SK-N-SH (cell line): ENCODE measurements at regions not wholly inside any gene's neighbourhood (a gene's known extent, or its start where the extent isn't known, plus 50 kb on each side); places are given as distances from the start of the nearest gene placed in this dataset.

Experiments used
- CTCF ChIA-PET: fragments of 300-600, 350-600 bp; formaldehyde crosslinking; extraction: SDS; loops from one replicate; lab custom pipeline; 2021; lab: Yijun Ruan, JAX
- POLR2A ChIA-PET: fragments of 350-600 bp; sonication (Branson Sonifier 250); formaldehyde crosslinking; extraction: SDS; loops from one replicate; lab custom pipeline; 2020; ENCODE audit warnings: antibody characterized with exemption, inconsistent platforms; lab: Yijun Ruan, JAX
- DNase-seq: peaks from one replicate; pipeline ENCODE4 v3.0.0; 2012
- H2AFZ ChIP-seq: fragments of 200-600 bp; sonication (generic); 2 replicates; pipeline ENCODE4 v1.8.1; 2016; ENCODE audit warnings: antibody characterized with exemption, mild to moderate bottlenecking, low read depth
- H3F3A ChIP-seq: fragments of 200-600 bp; sonication (generic); replicated peaks from 2 replicates; pipeline ENCODE3; 2016; ENCODE audit warnings: antibody characterized with exemption, mild to moderate bottlenecking; ENCODE audit not compliant: insufficient read depth
- H3K27ac ChIP-seq, 2 experiments: fragments of 200-500 bp in 1 of 2; fragments of 200-600 bp in 1 of 2; sonication (Bioruptor generic) in 1 of 2; sonication (generic), shearing (Covaris generic) in 1 of 2; 2 replicates each; pipeline versions ENCODE4 v1.5.1 to v1.6.1; 2014 to 2016; ENCODE audit warnings: low read depth in 2 of 2, inconsistent platforms in 1 of 2, low read length in 1 of 2, mild to moderate bottlenecking in 1 of 2, mixed read lengths in 1 of 2
- H3K27me3 ChIP-seq: fragments of 200-600 bp; sonication (generic), shearing (Covaris generic); 2 replicates; pipeline ENCODE4 v1.6.1; 2016; ENCODE audit warnings: mixed run types; ENCODE audit not compliant: insufficient read depth
- H3K36me3 ChIP-seq, 2 experiments: fragments of 200-500 bp in 1 of 2; fragments of 200-600 bp in 1 of 2; sonication (Bioruptor generic) in 1 of 2; sonication (generic) in 1 of 2; replicated peaks in 1 of 2; 2 replicates each; pipeline versions ENCODE3 to v1.5.1; 2014 to 2016; ENCODE audit warnings: low read length in 1 of 2, mild to moderate bottlenecking in 1 of 2; ENCODE audit not compliant: insufficient read depth in 2 of 2, control insufficient read depth in 1 of 2
- H3K4me1 ChIP-seq, 2 experiments: fragments of 200-500 bp in 1 of 2; fragments of 200-600 bp in 1 of 2; sonication (Bioruptor generic) in 1 of 2; sonication (generic), shearing (Covaris generic) in 1 of 2; 2 replicates each; pipeline versions ENCODE4 v1.5.1 to v1.6.1; 2014 to 2016; ENCODE audit warnings: low read depth in 1 of 2, low read length in 1 of 2, mixed run types in 1 of 2; ENCODE audit not compliant: insufficient read depth in 2 of 2, control insufficient read depth in 1 of 2
- H3K4me2 ChIP-seq: fragments of 200-600 bp; sonication (generic), shearing (Covaris generic); 2 replicates; pipeline ENCODE4 v1.6.1; 2017; ENCODE audit warnings: mixed run types
- H3K4me3 ChIP-seq, 2 experiments: fragments of 200-500 bp in 1 of 2; fragments of 200-600 bp in 1 of 2; sonication (Bioruptor generic) in 1 of 2; sonication (generic), shearing (Covaris generic) in 1 of 2; 2 replicates each; pipeline versions ENCODE4 v1.5.1 to v1.8.1; 2014 to 2016; ENCODE audit warnings: low read depth in 2 of 2, inconsistent platforms in 1 of 2, low read length in 1 of 2, mild to moderate bottlenecking in 1 of 2, mixed read lengths in 1 of 2, moderate library complexity in 1 of 2
- H3K79me2 ChIP-seq: fragments of 200-600 bp; sonication (generic); 2 replicates; pipeline ENCODE4 v1.8.1; 2017; ENCODE audit warnings: mild to moderate bottlenecking; ENCODE audit not compliant: insufficient read depth
- H3K9ac ChIP-seq: fragments of 200-600 bp; sonication (generic); 2 replicates; pipeline ENCODE4 v1.6.1; 2017; ENCODE audit warnings: mixed run types
- H3K9me2 ChIP-seq: fragments of 200-600 bp; sonication (generic); 2 replicates; pipeline ENCODE4 v1.6.1; 2017; ENCODE audit warnings: mixed run types
- H3K9me3 ChIP-seq: fragments of 200-600 bp; sonication (generic); 2 replicates; pipeline ENCODE4 v1.6.1; 2017; ENCODE audit warnings: mixed run types, mild to moderate bottlenecking, moderate library complexity
- H4K20me1 ChIP-seq: fragments of 200-600 bp; sonication (generic); 2 replicates; pipeline ENCODE4 v1.6.1; 2017; ENCODE audit warnings: mild to moderate bottlenecking, mixed run types; ENCODE audit not compliant: insufficient read depth
- ELF1 ChIP-seq: IDR thresholded peaks from 2 replicates; pipeline ENCODE4 v1.4.0; 2012
- EZH2phosphoT487 ChIP-seq: fragments of 200-600 bp; sonication (generic); IDR thresholded peaks from 2 replicates; pipeline ENCODE4 v1.6.1; 2017; ENCODE audit warnings: low read depth, mixed run types, mild to moderate bottlenecking, antibody characterized with exemption, moderate library complexity, borderline replicate concordance
- FOSL2 ChIP-seq: IDR thresholded peaks from 2 replicates; pipeline ENCODE4 v1.4.0; 2012; ENCODE audit warnings: low read depth, mild to moderate bottlenecking, moderate library complexity, borderline replicate concordance
- FOXJ3 ChIP-seq: sonication (generic); formaldehyde crosslinking; IDR thresholded peaks from 2 replicates; pipeline ENCODE4 v1.5.1; 2020; ENCODE audit warnings: mild to moderate bottlenecking, missing genetic modification reagents
- GABPA ChIP-seq: IDR thresholded peaks from 2 replicates; pipeline ENCODE4 v1.4.0; 2012; ENCODE audit warnings: low read depth, mild to moderate bottlenecking
- MAX ChIP-seq: IDR thresholded peaks from 2 replicates; pipeline ENCODE4 v1.4.0; 2012; ENCODE audit warnings: low read depth
- MXI1 ChIP-seq: IDR thresholded peaks from 2 replicates; pipeline ENCODE4 v1.6.1; 2012; ENCODE audit warnings: mild to moderate bottlenecking, low read depth, low read length, improper control_type of control experiment
- NFIC ChIP-seq: IDR thresholded peaks from 2 replicates; pipeline ENCODE4 v1.4.0; 2012; ENCODE audit warnings: borderline replicate concordance
- NRF1 ChIP-seq: IDR thresholded peaks from 2 replicates; pipeline ENCODE4 v1.6.1; 2012; ENCODE audit warnings: low read depth, mild to moderate bottlenecking, low read length
- PBX3 ChIP-seq: IDR thresholded peaks from 2 replicates; pipeline ENCODE4; 2012
- POLR2AphosphoS5 ChIP-seq: IDR thresholded peaks from 2 replicates; pipeline ENCODE4 v1.6.1; 2012; ENCODE audit warnings: low read depth, low read length
- REST ChIP-seq: IDR thresholded peaks from 2 replicates; pipeline ENCODE4 v1.6.1; 2012; ENCODE audit warnings: mild to moderate bottlenecking, low read depth, low read length, moderate library complexity
- SIN3A ChIP-seq: IDR thresholded peaks from 2 replicates; pipeline ENCODE4 v1.6.1; 2012; ENCODE audit warnings: low read depth, mild to moderate bottlenecking, low read length, moderate library complexity, borderline replicate concordance
- SMC3 ChIP-seq: IDR thresholded peaks from 2 replicates; pipeline ENCODE4 v1.6.1; 2012; ENCODE audit warnings: low read depth, low read length, improper control_type of control experiment
- TAF1 ChIP-seq: IDR thresholded peaks from 2 replicates; pipeline ENCODE4 v1.6.1; 2012; ENCODE audit warnings: low read depth, mild to moderate bottlenecking, low read length, moderate library complexity, borderline replicate concordance
- TCF12 ChIP-seq: IDR thresholded peaks from 2 replicates; pipeline ENCODE4 v1.4.0; 2012
- ZBTB33 ChIP-seq: IDR thresholded peaks from 2 replicates; pipeline ENCODE4 v1.4.0; 2012; ENCODE audit warnings: low read depth, borderline replicate concordance
- WGBS: methylation state at CpG from one replicate; pipeline ENCODE4 v1.1.6; 2017; ENCODE audit warnings: low lambda C conversion rate; 5-methylcytosine and 5-hydroxymethylcytosine counted together

- no peak for DNase-seq
- no peak overlapping the region for H3K27ac ChIP-seq
- no peak overlapping the region for H3K9ac ChIP-seq
- H3K9me2 ChIP-seq, result no peaks in the 10 kb centered on the region
- H2AFZ ChIP-seq, result no peak overlapping the region
- H3K4me1 ChIP-seq, result peaks cover 0 to 37% of the 10 kb centered on the region in 2 experiments; a peak in 2 of 4 replicates
- H3F3A ChIP-seq, result peaks cover 31% of the 10 kb centered on the region
- ChIA-PET POLR2A (no interaction called here), CTCF (interaction anchor here (0.7 kb wide), 1 partner anchor 13 kb away, joined by 3 read pairs; no protein-coding TSS in a partner anchor)
- no peak overlapping the region for H3K4me3 ChIP-seq
- H4K20me1 ChIP-seq, result no peaks in the 10 kb centered on the region
- no peaks in the 10 kb centered on the region for H3K27me3 ChIP-seq
- no peak for TF ChIP-seq FOXJ3 (CRISPR knock-in tag)
- TF ChIP-seq MAX, result no peak
- TF ChIP-seq GABPA, result no peak
- no peak for TF ChIP-seq REST
- no peak for TF ChIP-seq POLR2AphosphoS5
- TF ChIP-seq TCF12, result no peak
- no peak for TF ChIP-seq NRF1
- TF ChIP-seq MXI1, result no peak
- no peak for TF ChIP-seq ELF1
- no peak for TF ChIP-seq NFIC
- no peak for TF ChIP-seq SMC3
- no peak for TF ChIP-seq PBX3
- TF ChIP-seq EZH2phosphoT487, result no peak
- TF ChIP-seq TAF1, result no peak
- TF ChIP-seq SIN3A, result no peak
- no peak for TF ChIP-seq FOSL2
- TF ChIP-seq ZBTB33, result no peak
- H3K9me3 ChIP-seq, result no peaks in the 10 kb centered on the region
- no peak overlapping the region for H3K4me2 ChIP-seq
- H3K36me3 ChIP-seq, result no peaks in the 10 kb centered on the region
- H3K79me2 ChIP-seq, result no peaks in the 10 kb centered on the region
- WGBS, result 80% methylated on average over 2 of the region's 2 CpGs
Measured at GRCh38 chr9:78989031-78989658, 582.6 kb upstream of the TLE4 start.
